ENCODE measurements at regions not wholly inside any gene's neighbourhood (a gene's known extent, or its start where the extent isn't known, plus 50 kb on each side); places are given as distances from the start of the nearest gene placed in this dataset.

DNA sequence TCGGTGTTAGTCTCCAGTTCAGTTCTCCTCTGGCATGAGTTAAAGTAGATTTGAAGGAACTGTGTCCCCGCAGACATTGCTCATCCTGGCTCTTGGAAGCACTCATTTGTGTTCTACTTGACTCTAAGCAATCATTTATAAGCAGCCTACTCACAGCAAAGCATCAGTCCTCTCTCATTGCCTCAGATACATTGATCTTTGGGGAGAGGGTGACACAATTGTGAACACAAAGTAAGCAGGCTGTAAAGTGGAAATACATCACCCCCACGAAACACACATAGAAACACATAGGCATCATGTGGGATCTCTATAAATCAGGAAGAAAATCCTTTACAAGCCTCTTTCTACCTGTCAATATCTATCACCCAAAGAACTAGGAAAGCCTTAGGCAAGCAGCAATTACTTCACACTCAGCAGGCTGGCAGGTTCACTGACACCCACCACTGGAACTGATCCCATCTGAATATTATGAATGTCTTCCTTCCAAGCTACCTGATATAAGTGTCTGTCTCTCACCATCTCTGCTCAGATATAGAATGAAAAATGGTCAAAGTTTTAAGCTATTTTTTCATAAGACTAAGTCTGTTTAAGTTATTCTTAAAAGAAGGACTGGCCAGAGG is 675.8 kb downstream of the HACE1 start (continued):
- TF ChIP-seq BCL11A (IDR thresholded peaks at IDR 0.05; ENCODE audit: low read depth, low read length): no peak
- TF ChIP-seq, protein P1, sequence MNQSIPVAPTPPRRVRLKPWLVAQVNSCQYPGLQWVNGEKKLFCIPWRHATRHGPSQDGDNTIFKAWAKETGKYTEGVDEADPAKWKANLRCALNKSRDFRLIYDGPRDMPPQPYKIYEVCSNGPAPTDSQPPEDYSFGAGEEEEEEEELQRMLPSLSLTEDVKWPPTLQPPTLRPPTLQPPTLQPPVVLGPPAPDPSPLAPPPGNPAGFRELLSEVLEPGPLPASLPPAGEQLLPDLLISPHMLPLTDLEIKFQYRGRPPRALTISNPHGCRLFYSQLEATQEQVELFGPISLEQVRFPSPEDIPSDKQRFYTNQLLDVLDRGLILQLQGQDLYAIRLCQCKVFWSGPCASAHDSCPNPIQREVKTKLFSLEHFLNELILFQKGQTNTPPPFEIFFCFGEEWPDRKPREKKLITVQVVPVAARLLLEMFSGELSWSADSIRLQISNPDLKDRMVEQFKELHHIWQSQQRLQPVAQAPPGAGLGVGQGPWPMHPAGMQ (IDR thresholded peaks at IDR 0.05; ENCODE audit: borderline replicate concordance): no peak
- TF ChIP-seq BHLHE40 (IDR thresholded peaks at IDR 0.05; ENCODE audit: borderline replicate concordance in 1 of 2, low read depth in 2 of 2, low read length in 1 of 2): no peak

DNA sequence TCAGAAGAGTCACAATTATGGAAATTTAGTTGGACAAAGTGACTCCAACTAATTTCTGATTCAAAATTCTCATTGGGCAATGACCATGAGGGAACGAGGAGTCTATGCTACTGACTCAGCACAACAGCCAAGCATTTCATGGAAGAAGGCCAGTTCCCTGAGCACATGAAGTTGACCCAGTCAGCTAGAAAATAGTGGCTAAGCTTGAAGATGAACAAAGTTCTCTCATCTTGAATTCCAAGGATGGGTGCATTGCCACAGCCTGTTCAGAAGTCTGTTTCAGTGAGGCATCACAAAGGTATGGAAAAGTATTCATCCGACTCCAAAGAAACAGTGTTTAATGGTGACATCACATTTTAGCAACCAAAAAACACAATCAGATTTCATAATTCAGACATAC is 676.9 kb downstream of the HACE1 start:
- no peak overlapping the region for H3K27ac ChIP-seq (ENCODE audit: control insufficient read depth, insufficient read depth)
- no peaks in the 10 kb centered on the region for H4K20me1 ChIP-seq (ENCODE audit: control insufficient read depth, insufficient read depth)
- no peak for FAIRE-seq
- WGBS (ENCODE audit: insufficient coverage, insufficient replicate concordance, low lambda C conversion rate, missing lambda C conversion rate): 43% methylated on average over 2 of the region's 2 CpGs
- no peak overlapping the region for H3K4me3 ChIP-seq
- H2AFZ ChIP-seq (ENCODE audit: control insufficient read depth, low read depth, low read length): no peak overlapping the region
- H3K27me3 ChIP-seq (replicated peaks in 1 of 2; ENCODE audit: control insufficient read depth in 2 of 2, insufficient read depth in 2 of 2, low read length in 1 of 2): no peaks in the 10 kb centered on the region
- ChIA-PET RAD21 (ENCODE audit: unreplicated experiment) (no interaction called here), POLR2A (no interaction called here), CTCF (no interaction called here), SMC1A (ENCODE audit: uncharacterized antibody, unreplicated experiment) (no interaction called here)
- H3K9ac ChIP-seq (ENCODE audit: control insufficient read depth, insufficient read depth, low read length): no peak overlapping the region
- no peaks in the 10 kb centered on the region for H3K79me2 ChIP-seq (ENCODE audit: control insufficient read depth, insufficient read depth, low read length)
- H3K36me3 ChIP-seq (ENCODE audit: control insufficient read depth in 2 of 2, insufficient read depth in 2 of 2, low read length in 1 of 2): no peaks in the 10 kb centered on the region
- BruUV-seq (replicated peaks): no TSS peak
- no peaks in the 10 kb centered on the region for H3K9me3 ChIP-seq (replicated peaks; ENCODE audit: control insufficient read depth, insufficient read depth, low read length)
- no peak overlapping the region for H3K4me2 ChIP-seq (ENCODE audit: control insufficient read depth, insufficient read depth)
- DNase-seq (ENCODE audit: low read depth, low spot score): no peak
- ATAC-seq: no peak
- no peaks in the 10 kb centered on the region for H3K4me1 ChIP-seq (ENCODE audit: control insufficient read depth, insufficient read depth, low read length)
- intact Hi-C loops (cut with micrococcal nuclease; ENCODE audit: unreplicated experiment): no loop called here
- in situ Hi-C loops (cut with MboI): no loop called here
- TF ChIP-seq CBX5 (IDR thresholded peaks at IDR 0.05; ENCODE audit: low read depth): no peak
- TF ChIP-seq, protein P2, sequence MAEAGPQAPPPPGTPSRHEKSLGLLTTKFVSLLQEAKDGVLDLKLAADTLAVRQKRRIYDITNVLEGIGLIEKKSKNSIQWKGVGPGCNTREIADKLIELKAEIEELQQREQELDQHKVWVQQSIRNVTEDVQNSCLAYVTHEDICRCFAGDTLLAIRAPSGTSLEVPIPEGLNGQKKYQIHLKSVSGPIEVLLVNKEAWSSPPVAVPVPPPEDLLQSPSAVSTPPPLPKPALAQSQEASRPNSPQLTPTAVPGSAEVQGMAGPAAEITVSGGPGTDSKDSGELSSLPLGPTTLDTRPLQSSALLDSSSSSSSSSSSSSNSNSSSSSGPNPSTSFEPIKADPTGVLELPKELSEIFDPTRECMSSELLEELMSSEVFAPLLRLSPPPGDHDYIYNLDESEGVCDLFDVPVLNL (IDR thresholded peaks at IDR 0.05; ENCODE audit: low read depth, low read length): no peak
- TF ChIP-seq RFX5 (IDR thresholded peaks at IDR 0.05; ENCODE audit: low read depth, low read length): no peak
- TF ChIP-seq ZNF207 (IDR thresholded peaks at IDR 0.05; ENCODE audit: borderline replicate concordance): no peak
- TF ChIP-seq, protein P3, sequence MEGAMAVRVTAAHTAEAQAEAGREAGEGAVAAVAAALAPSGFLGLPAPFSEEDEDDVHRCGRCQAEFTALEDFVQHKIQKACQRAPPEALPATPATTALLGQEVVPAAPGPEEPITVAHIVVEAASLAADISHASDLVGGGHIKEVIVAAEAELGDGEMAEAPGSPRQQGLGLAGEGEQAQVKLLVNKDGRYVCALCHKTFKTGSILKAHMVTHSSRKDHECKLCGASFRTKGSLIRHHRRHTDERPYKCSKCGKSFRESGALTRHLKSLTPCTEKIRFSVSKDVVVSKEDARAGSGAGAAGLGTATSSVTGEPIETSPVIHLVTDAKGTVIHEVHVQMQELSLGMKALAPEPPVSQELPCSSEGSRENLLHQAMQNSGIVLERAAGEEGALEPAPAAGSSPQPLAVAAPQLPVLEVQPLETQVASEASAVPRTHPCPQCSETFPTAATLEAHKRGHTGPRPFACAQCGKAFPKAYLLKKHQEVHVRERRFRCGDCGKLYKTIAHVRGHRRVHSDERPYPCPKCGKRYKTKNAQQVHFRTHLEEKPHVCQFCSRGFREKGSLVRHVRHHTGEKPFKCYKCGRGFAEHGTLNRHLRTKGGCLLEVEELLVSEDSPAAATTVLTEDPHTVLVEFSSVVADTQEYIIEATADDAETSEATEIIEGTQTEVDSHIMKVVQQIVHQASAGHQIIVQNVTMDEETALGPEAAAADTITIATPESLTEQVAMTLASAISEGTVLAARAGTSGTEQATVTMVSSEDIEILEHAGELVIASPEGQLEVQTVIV (IDR thresholded peaks at IDR 0.05; ENCODE audit: borderline replicate concordance, partially characterized antibody): no peak
- TF ChIP-seq ZNF384 (IDR thresholded peaks at IDR 0.05; ENCODE audit: borderline replicate concordance, low read depth, low read length): no peak
- TF ChIP-seq, protein P4, sequence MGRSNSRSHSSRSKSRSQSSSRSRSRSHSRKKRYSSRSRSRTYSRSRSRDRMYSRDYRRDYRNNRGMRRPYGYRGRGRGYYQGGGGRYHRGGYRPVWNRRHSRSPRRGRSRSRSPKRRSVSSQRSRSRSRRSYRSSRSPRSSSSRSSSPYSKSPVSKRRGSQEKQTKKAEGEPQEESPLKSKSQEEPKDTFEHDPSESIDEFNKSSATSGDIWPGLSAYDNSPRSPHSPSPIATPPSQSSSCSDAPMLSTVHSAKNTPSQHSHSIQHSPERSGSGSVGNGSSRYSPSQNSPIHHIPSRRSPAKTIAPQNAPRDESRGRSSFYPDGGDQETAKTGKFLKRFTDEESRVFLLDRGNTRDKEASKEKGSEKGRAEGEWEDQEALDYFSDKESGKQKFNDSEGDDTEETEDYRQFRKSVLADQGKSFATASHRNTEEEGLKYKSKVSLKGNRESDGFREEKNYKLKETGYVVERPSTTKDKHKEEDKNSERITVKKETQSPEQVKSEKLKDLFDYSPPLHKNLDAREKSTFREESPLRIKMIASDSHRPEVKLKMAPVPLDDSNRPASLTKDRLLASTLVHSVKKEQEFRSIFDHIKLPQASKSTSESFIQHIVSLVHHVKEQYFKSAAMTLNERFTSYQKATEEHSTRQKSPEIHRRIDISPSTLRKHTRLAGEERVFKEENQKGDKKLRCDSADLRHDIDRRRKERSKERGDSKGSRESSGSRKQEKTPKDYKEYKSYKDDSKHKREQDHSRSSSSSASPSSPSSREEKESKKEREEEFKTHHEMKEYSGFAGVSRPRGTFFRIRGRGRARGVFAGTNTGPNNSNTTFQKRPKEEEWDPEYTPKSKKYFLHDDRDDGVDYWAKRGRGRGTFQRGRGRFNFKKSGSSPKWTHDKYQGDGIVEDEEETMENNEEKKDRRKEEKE (IDR thresholded peaks at IDR 0.05): no peak
- TF ChIP-seq, protein P5, sequence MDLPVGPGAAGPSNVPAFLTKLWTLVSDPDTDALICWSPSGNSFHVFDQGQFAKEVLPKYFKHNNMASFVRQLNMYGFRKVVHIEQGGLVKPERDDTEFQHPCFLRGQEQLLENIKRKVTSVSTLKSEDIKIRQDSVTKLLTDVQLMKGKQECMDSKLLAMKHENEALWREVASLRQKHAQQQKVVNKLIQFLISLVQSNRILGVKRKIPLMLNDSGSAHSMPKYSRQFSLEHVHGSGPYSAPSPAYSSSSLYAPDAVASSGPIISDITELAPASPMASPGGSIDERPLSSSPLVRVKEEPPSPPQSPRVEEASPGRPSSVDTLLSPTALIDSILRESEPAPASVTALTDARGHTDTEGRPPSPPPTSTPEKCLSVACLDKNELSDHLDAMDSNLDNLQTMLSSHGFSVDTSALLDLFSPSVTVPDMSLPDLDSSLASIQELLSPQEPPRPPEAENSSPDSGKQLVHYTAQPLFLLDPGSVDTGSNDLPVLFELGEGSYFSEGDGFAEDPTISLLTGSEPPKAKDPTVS (IDR thresholded peaks at IDR 0.05; ENCODE audit: low read depth, low read length): no peak
- no peak for TF ChIP-seq IKZF2 (IDR thresholded peaks at IDR 0.05)
- TF ChIP-seq ZNF24 (IDR thresholded peaks at IDR 0.05): no peak
- TF ChIP-seq GATAD2B (conservative IDR thresholded peaks at IDR 0.05; ENCODE audit: low read depth): no peak
